ENCODE measurements at regions not wholly inside any gene's neighbourhood (a gene's known extent, or its start where the extent isn't known, plus 50 kb on each side); places are given as distances from the start of the nearest gene placed in this dataset.

DNA sequence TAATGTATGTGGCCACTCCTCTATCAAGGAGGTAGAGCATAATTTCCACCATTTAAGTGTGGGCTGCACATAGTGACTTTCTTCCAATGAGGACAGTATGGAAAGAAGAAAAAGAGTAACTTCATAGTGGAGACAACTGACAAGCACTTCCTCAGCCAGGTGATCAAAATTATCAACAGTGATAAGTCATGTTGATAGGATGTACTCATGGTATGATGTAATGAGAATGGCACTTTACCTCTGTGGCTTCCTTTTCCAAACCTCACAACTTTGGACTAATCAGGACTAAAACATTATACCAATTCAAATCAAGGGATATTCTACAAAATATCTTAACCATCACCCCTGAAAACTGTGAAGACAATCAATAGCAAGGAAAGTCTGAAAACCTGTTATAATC lies 302.3 kb upstream of the CITED2 start:
- no peak overlapping the region for H3K4me3 ChIP-seq (ENCODE audit: insufficient read depth, low read depth, low read length)
- Mint-ChIP-seq H3K27me3 (ENCODE audit: low read depth, unreplicated experiment) (no peaks in the 10 kb centered on the region), H3K36me3 (ENCODE audit: low read depth, unreplicated experiment) (no peaks in the 10 kb centered on the region), H3K4me3 (ENCODE audit: unreplicated experiment) (no peak overlapping the region), H3K9me3 (ENCODE audit: unreplicated experiment) (no peaks in the 10 kb centered on the region), H3K4me1 (ENCODE audit: low read depth, unreplicated experiment) (peaks cover 6% of the 10 kb centered on the region), H3K27ac (ENCODE audit: unreplicated experiment) (no peak overlapping the region)
- no peaks in the 10 kb centered on the region for H3K27me3 ChIP-seq (ENCODE audit: insufficient read depth, low read length)
- no peak overlapping the region for H2AFZ ChIP-seq (ENCODE audit: low read depth, low read length)
- no peak overlapping the region for H3K9ac ChIP-seq (ENCODE audit: low read length)
- H3K36me3 ChIP-seq (ENCODE audit: insufficient read depth, low read length) = no peaks in the 10 kb centered on the region
- H3K4me1 ChIP-seq (ENCODE audit: insufficient read depth, low read length) = no peaks in the 10 kb centered on the region
- no peak overlapping the region for H3K27ac ChIP-seq (ENCODE audit: low read depth, low read length)
- H3K4me2 ChIP-seq (ENCODE audit: low read length) = no peak overlapping the region
- no peaks in the 10 kb centered on the region for H3K79me2 ChIP-seq (ENCODE audit: insufficient read depth, low read length)
- no peak for FAIRE-seq
- no peaks in the 10 kb centered on the region for H4K20me1 ChIP-seq (ENCODE audit: insufficient read depth, low read length)
- DNase-seq (ENCODE audit: low read depth) = no peak
- no peaks in the 10 kb centered on the region for H3K9me3 ChIP-seq (ENCODE audit: insufficient read depth, low read depth, low read length)
- TF ChIP-seq CTCF (IDR thresholded peaks at IDR 0.05; ENCODE audit: insufficient read depth, low read depth, low read length) (no peak), EZH2 (IDR thresholded peaks at IDR 0.05; ENCODE audit: insufficient read depth, low read length) (no peak)

GRCh38 chr6:139666284-139666683 lies 291.8 kb upstream of the CITED2 start:
- Histone ChIP-seq H2AFZ (ENCODE audit: low read depth, low read length) (no peak overlapping the region), H3K4me1 (ENCODE audit: insufficient read depth, low read length) (no peaks in the 10 kb centered on the region), H3K4me2 (ENCODE audit: low read length) (no peak overlapping the region), H4K20me1 (ENCODE audit: insufficient read depth, low read length) (no peaks in the 10 kb centered on the region), H3K4me3 (ENCODE audit: insufficient read depth, low read depth, low read length) (no peak overlapping the region), H3K79me2 (ENCODE audit: insufficient read depth, low read length) (no peaks in the 10 kb centered on the region), H3K27ac (ENCODE audit: low read depth, low read length) (no peak overlapping the region), H3K9ac (ENCODE audit: low read length) (no peak overlapping the region), H3K36me3 (ENCODE audit: insufficient read depth, low read length) (no peaks in the 10 kb centered on the region), H3K27me3 (ENCODE audit: insufficient read depth, low read length) (no peaks in the 10 kb centered on the region), H3K9me3 (ENCODE audit: insufficient read depth, low read depth, low read length) (no peaks in the 10 kb centered on the region)
- no peak overlapping the region for H3K27ac Mint-ChIP-seq (ENCODE audit: unreplicated experiment)
- peaks cover 2% of the 10 kb centered on the region for H3K36me3 Mint-ChIP-seq (ENCODE audit: low read depth, unreplicated experiment)
- TF ChIP-seq EZH2 (IDR thresholded peaks at IDR 0.05; ENCODE audit: insufficient read depth, low read length) = no peak
- FAIRE-seq (no peak), DNase-seq (ENCODE audit: low read depth) (no peak)
- no peaks in the 10 kb centered on the region for H3K4me1 Mint-ChIP-seq (ENCODE audit: low read depth, unreplicated experiment)
- H3K9me3 Mint-ChIP-seq (ENCODE audit: unreplicated experiment) = no peaks in the 10 kb centered on the region
- H3K27me3 Mint-ChIP-seq (ENCODE audit: low read depth, unreplicated experiment) = no peaks in the 10 kb centered on the region
- no peak overlapping the region for H3K4me3 Mint-ChIP-seq (ENCODE audit: unreplicated experiment)

- no peak for FAIRE-seq
These were observed 289.5 kb upstream of the CITED2 start for GRCh38 chr6:139663996-139664395.

More at GRCh38 chr6:139663996-139664395, 289.5 kb upstream of the CITED2 start:
- no peaks in the 10 kb centered on the region for H3K79me2 ChIP-seq (ENCODE audit: insufficient read depth, low read length)
- no peak for DNase-seq (ENCODE audit: low read depth)
- H3K9ac ChIP-seq (ENCODE audit: low read length) = no peak overlapping the region
- H3K27me3 ChIP-seq (ENCODE audit: insufficient read depth, low read length) = no peaks in the 10 kb centered on the region
- TF ChIP-seq EZH2 (IDR thresholded peaks at IDR 0.05; ENCODE audit: insufficient read depth, low read length) = no peak
- TF ChIP-seq CTCF (IDR thresholded peaks at IDR 0.05; ENCODE audit: insufficient read depth, low read depth, low read length) = no peak
- no peaks in the 10 kb centered on the region for H3K4me1 ChIP-seq (ENCODE audit: insufficient read depth, low read length)
- Mint-ChIP-seq H3K36me3 (ENCODE audit: low read depth, unreplicated experiment) (peaks cover 2% of the 10 kb centered on the region), H3K4me3 (ENCODE audit: unreplicated experiment) (no peak overlapping the region), H3K27me3 (ENCODE audit: low read depth, unreplicated experiment) (no peaks in the 10 kb centered on the region), H3K27ac (ENCODE audit: unreplicated experiment) (no peak overlapping the region), H3K9me3 (ENCODE audit: unreplicated experiment) (peaks cover 3% of the 10 kb centered on the region), H3K4me1 (ENCODE audit: low read depth, unreplicated experiment) (no peaks in the 10 kb centered on the region)
- no peak overlapping the region for H2AFZ ChIP-seq (ENCODE audit: low read depth, low read length)
- no peak overlapping the region for H3K4me2 ChIP-seq (ENCODE audit: low read length)
- no peaks in the 10 kb centered on the region for H3K9me3 ChIP-seq (ENCODE audit: insufficient read depth, low read depth, low read length)
- no peaks in the 10 kb centered on the region for H3K36me3 ChIP-seq (ENCODE audit: insufficient read depth, low read length)
- H4K20me1 ChIP-seq (ENCODE audit: insufficient read depth, low read length) = no peaks in the 10 kb centered on the region
- no peak overlapping the region for H3K4me3 ChIP-seq (ENCODE audit: insufficient read depth, low read depth, low read length)
- no peak overlapping the region for H3K27ac ChIP-seq (ENCODE audit: low read depth, low read length)
